ENCODE measurements at regions not wholly inside any gene's neighbourhood (a gene's known extent, or its start where the extent isn't known, plus 50 kb on each side); places are given as distances from the start of the nearest gene placed in this dataset.

DNA sequence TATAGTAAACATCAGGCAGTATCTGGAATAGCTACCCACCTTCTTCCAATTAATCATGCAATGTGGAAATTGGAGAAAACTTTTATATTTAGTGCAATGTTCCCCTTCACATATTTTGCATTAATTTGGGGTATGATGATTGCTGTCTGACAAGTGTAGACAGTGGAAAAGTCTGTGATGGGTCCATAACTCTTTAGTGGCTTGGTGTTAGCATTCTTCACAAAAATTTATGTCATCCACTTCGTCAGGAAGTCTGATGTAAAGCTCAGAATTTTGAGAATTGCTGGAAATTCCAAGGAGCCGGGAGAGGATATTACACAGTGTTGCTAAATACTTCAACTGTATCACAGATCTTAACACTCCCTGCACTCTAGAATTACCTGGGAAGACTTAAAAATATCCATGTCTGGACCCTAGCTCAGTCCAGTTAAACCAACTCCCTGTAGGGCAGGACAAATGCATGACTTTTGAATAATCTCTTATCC, 549.7 kb upstream of the PLXNA2 start:
- no peak overlapping the region for H3K4me3 ChIP-seq
- intact Hi-C loops (cut with micrococcal nuclease; ENCODE audit: unreplicated experiment) = no loop called here
- no peaks in the 10 kb centered on the region for H3K9me2 ChIP-seq (ENCODE audit: insufficient read depth)
- no peaks in the 10 kb centered on the region for H3K36me3 ChIP-seq (ENCODE audit: low read depth)
- no peak overlapping the region for H3K4me2 ChIP-seq
- H4K20me1 ChIP-seq (ENCODE audit: insufficient read depth) = no peaks in the 10 kb centered on the region
- H3K79me2 ChIP-seq (ENCODE audit: low read depth) = no peaks in the 10 kb centered on the region
- peaks cover 9% of the 10 kb centered on the region for H3K27me3 ChIP-seq (ENCODE audit: insufficient read depth, low read depth)
- no TSS peak for BruUV-seq (replicated peaks)
- H3K4me1 ChIP-seq (replicated peaks; ENCODE audit: insufficient read depth) = no peaks in the 10 kb centered on the region
- no peak for DNase-seq
- no peak overlapping the region for H2AFZ ChIP-seq
- CTCF ChIA-PET = no interaction called here
- TF ChIP-seq EZH2 (IDR thresholded peaks at IDR 0.05; ENCODE audit: low read depth) (no peak), CTCF (conservative IDR thresholded peaks at IDR 0.05) (no peak)
- H3K27ac ChIP-seq = no peak overlapping the region
- POLR2A ChIA-PET (ENCODE audit: unreplicated experiment) = no interaction called here
- no peaks in the 10 kb centered on the region for H3K9me3 ChIP-seq (ENCODE audit: insufficient read depth, low read depth)
- H3F3A ChIP-seq (ENCODE audit: insufficient read depth, low read depth) = no peaks in the 10 kb centered on the region

DNA sequence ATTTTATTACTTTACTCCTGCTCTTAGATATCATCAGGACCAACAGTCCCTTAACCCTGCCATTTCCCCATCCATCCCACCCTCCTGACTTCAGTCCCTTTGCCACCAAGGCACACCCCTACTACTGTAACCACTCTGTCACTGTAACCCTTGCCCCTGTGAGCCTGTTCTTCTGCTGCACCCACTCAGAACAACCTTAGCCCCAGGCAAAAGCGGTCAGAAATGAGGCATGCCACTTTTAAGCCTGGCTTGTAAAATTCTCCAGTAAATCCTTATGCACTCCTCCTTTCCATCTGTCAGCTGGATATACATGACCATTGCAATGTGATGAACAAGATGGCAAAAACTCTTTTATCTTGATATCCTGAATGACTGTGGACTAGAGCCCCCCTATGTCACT, 555.0 kb upstream of the PLXNA2 start:
- Histone ChIP-seq H3F3A (ENCODE audit: insufficient read depth, low read depth) (no peaks in the 10 kb centered on the region), H3K4me3 (no peak overlapping the region), H3K9me2 (ENCODE audit: insufficient read depth) (no peaks in the 10 kb centered on the region), H3K79me2 (ENCODE audit: low read depth) (no peaks in the 10 kb centered on the region), H3K36me3 (ENCODE audit: low read depth) (no peaks in the 10 kb centered on the region), H4K20me1 (ENCODE audit: insufficient read depth) (no peaks in the 10 kb centered on the region), H3K27ac (no peak overlapping the region), H2AFZ (no peak overlapping the region), H3K4me1 (replicated peaks; ENCODE audit: insufficient read depth) (no peaks in the 10 kb centered on the region), H3K27me3 (ENCODE audit: insufficient read depth, low read depth) (peaks cover 39% of the 10 kb centered on the region; the same call in 1 of the 2 replicates), H3K4me2 (no peak overlapping the region), H3K9me3 (ENCODE audit: insufficient read depth, low read depth) (no peaks in the 10 kb centered on the region)
- ChIA-PET CTCF (no interaction called here), POLR2A (ENCODE audit: unreplicated experiment) (no interaction called here)
- intact Hi-C loops (cut with micrococcal nuclease; ENCODE audit: unreplicated experiment) = no loop called here
- no peak for TF ChIP-seq EZH2 (IDR thresholded peaks at IDR 0.05; ENCODE audit: low read depth)
- TF ChIP-seq CTCF (conservative IDR thresholded peaks at IDR 0.05) = no peak
- BruUV-seq (replicated peaks) = no TSS peak
- DNase-seq = no peak

DNA sequence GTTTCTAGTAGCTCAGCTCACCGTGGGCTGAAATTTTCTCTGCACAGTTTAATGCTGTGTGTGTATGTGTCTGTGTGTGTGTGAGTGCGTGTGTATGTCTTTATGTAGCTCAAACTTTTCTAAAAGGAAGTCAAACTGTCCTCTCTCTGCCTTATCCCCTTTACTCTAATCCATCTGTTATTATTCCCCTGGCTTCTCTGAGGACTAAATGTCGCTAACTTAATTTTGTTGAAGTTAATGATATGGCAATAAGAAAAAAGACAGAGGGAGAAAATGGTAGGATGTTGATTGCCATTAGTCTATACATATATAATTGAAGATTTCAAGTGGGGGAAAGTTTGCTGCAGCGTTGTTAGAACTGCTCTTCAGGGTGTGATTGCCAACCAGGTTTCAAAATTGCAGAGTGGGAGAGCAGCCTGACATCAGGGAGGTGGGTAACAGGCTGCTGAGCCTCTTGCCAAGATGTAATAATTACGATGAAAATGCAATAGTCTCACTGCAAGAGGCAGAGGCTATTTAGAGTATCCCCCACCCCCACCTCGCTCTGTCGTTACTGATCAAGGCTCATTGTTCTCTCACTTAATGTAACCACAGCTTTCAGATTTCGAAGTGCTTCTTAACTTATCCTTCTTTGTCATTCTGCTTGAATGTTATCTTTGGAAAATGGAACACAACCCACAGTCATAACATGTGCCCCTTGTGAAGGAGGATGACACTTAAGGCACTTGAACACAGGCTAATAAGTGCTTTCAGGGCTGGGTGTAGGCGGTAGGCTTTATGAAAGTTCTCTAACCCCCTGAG, 559.0 kb upstream of the PLXNA2 start:
- H3K4me3 ChIP-seq = no peak overlapping the region
- H3K4me2 ChIP-seq = no peak overlapping the region
- no peaks in the 10 kb centered on the region for H3K9me3 ChIP-seq (ENCODE audit: insufficient read depth, low read depth)
- H3K27ac ChIP-seq = no peak overlapping the region
- no TSS peak for BruUV-seq (replicated peaks)
- CTCF ChIA-PET = no interaction called here
- H3K79me2 ChIP-seq (ENCODE audit: low read depth) = no peaks in the 10 kb centered on the region
- H3K9me2 ChIP-seq (ENCODE audit: insufficient read depth) = no peaks in the 10 kb centered on the region
- no peaks in the 10 kb centered on the region for H4K20me1 ChIP-seq (ENCODE audit: insufficient read depth)
- intact Hi-C loops (cut with micrococcal nuclease; ENCODE audit: unreplicated experiment) = no loop called here
- POLR2A ChIA-PET (ENCODE audit: unreplicated experiment) = no interaction called here
- H3K36me3 ChIP-seq (ENCODE audit: low read depth) = no peaks in the 10 kb centered on the region
- TF ChIP-seq CTCF (conservative IDR thresholded peaks at IDR 0.05) = no peak
- no peak for TF ChIP-seq EZH2 (IDR thresholded peaks at IDR 0.05; ENCODE audit: low read depth)
- no peak for DNase-seq
- peaks cover 36% of the 10 kb centered on the region; the same call in 1 of the 2 replicates for H3K27me3 ChIP-seq (ENCODE audit: insufficient read depth, low read depth)
- no peaks in the 10 kb centered on the region for H3F3A ChIP-seq (ENCODE audit: insufficient read depth, low read depth)
- no peaks in the 10 kb centered on the region for H3K4me1 ChIP-seq (replicated peaks; ENCODE audit: insufficient read depth)
- H2AFZ ChIP-seq = no peak overlapping the region

All from PC-9 (cell line).